GM21381 (cell line): ENCODE measurements at regions not wholly inside any gene's neighbourhood (a gene's known extent, or its start where the extent isn't known, plus 50 kb on each side); places are given as distances from the start of the nearest gene placed in this dataset.

Experiments
- ATAC-seq: cut with Tn5 transposase; IDR thresholded peaks from one replicate; pipeline ENCODE4 v1.9.1; 2021; ENCODE audit warnings: mild to moderate bottlenecking, moderate library complexity; ENCODE audit not compliant: unreplicated experiment

- no peak for ATAC-seq
These were observed 1261.0 kb downstream of the FAM181B start for GRCh38 chr11:81472646-81473045.

GRCh38 chr11:81470446-81470845 is 1263.2 kb downstream of the FAM181B start:
- no peak for ATAC-seq

- ATAC-seq, result no peak
These were observed 1273.8 kb downstream of the FAM181B start for GRCh38 chr11:81459766-81460306.

GRCh38 chr11:81449588-81450156 is 1284.0 kb downstream of the FAM181B start:
- no peak for ATAC-seq

GRCh38 chr11:81444297-81444696 is 1289.4 kb downstream of the FAM181B start:
- ATAC-seq, result no peak

- no peak for ATAC-seq
These were observed 1301.3 kb downstream of the FAM181B start for GRCh38 chr11:81432333-81432732.

- ATAC-seq, result no peak
These were observed 1308.8 kb downstream of the FAM181B start for GRCh38 chr11:81424822-81425221.

- no peak for ATAC-seq
These were observed 1311.3 kb downstream of the FAM181B start for GRCh38 chr11:81422402-81422801.

GRCh38 chr11:81421251-81421860 is 1312.3 kb downstream of the FAM181B start:
- no peak for ATAC-seq

- no peak for ATAC-seq
These were observed 1312.9 kb downstream of the FAM181B start for GRCh38 chr11:81420668-81421250.

- no peak for ATAC-seq
These were observed 1336.3 kb downstream of the FAM181B start for GRCh38 chr11:81397316-81397715.

- no peak for ATAC-seq
These were observed 1339.4 kb downstream of the FAM181B start for GRCh38 chr11:81394311-81394710.

- no peak for ATAC-seq
These were observed 1345.3 kb downstream of the FAM181B start for GRCh38 chr11:81388326-81388725.

GRCh38 chr11:81380395-81380794 is 1353.3 kb downstream of the FAM181B start:
- ATAC-seq, result no peak

GRCh38 chr11:81377418-81377817 is 1356.2 kb downstream of the FAM181B start:
- ATAC-seq, result no peak

- no peak for ATAC-seq
These were observed 1359.7 kb downstream of the FAM181B start for GRCh38 chr11:81373986-81374385.

- no peak for ATAC-seq
These were observed 1365.5 kb downstream of the FAM181B start for GRCh38 chr11:81368192-81368591.

- ATAC-seq, result no peak
These were observed 1368.2 kb downstream of the FAM181B start for GRCh38 chr11:81365496-81365895.

GRCh38 chr11:81359476-81359875 is 1374.2 kb downstream of the FAM181B start:
- no peak for ATAC-seq

- no peak for ATAC-seq
These were observed 1388.1 kb downstream of the FAM181B start for GRCh38 chr11:81345609-81346008.

- ATAC-seq, result no peak
These were observed 1390.7 kb downstream of the FAM181B start for GRCh38 chr11:81342966-81343365.

GRCh38 chr11:81340225-81340624 is 1393.4 kb downstream of the FAM181B start:
- no peak for ATAC-seq
